Ishikawa (cell line): ENCODE measurements at regions not wholly inside any gene's neighbourhood (a gene's known extent, or its start where the extent isn't known, plus 50 kb on each side); places are given as distances from the start of the nearest gene placed in this dataset.

Experiments
- CREB1 ChIP-seq: IDR thresholded peaks from 2 replicates; pipeline ENCODE4 v1.6.1; 2012; ENCODE audit warnings: low read depth
- NFIC ChIP-seq: IDR thresholded peaks from 2 replicates; pipeline ENCODE4 v1.6.1; 2012
- RAD21 ChIP-seq: IDR thresholded peaks from 2 replicates; pipeline ENCODE4 v1.6.1; 2012; ENCODE audit warnings: low read depth
- YY1 ChIP-seq: IDR thresholded peaks from 2 replicates; pipeline ENCODE4 v1.6.1; 2012; ENCODE audit warnings: low read depth

GRCh38 chr2:188151670-188152069, 140.0 kb upstream of the GULP1 start:
- TF ChIP-seq YY1 (no peak), RAD21 (no peak), CREB1 (no peak), NFIC (no peak)
